WERI-Rb-1 (cell line): ENCODE measurements at regions not wholly inside any gene's neighbourhood (a gene's known extent, or its start where the extent isn't known, plus 50 kb on each side); places are given as distances from the start of the nearest gene placed in this dataset.
A peak's percentile ranks its signal among the peaks of the same experiment; 100 is the strongest.
"Not testable (repeated sequence)": the region's sequence is repeated elsewhere in the genome, so short reads cannot be mapped to it uniquely, and the experiment has no call there.

Experiments used
- DNase-seq: peaks from one replicate; pipeline ENCODE4 v3.0.0-alpha.2; 2020
- H3K27ac ChIP-seq: fragments of 250-450 bp; sonication (Bioruptor Pico); 2 replicates; pipeline ENCODE4 v1.5.1; 2020; ENCODE audit warnings: mild to moderate bottlenecking, moderate library complexity
- H3K27me3 ChIP-seq: fragments of 250-450 bp; sonication (Bioruptor Pico); 2 replicates; pipeline ENCODE4 v1.5.1; 2021; ENCODE audit warnings: mild to moderate bottlenecking, low read depth, moderate library complexity; ENCODE audit not compliant: insufficient read depth, severe bottlenecking
- H3K36me3 ChIP-seq: fragments of 250-450 bp; sonication (Bioruptor Pico); 2 replicates; pipeline ENCODE4 v1.5.1; 2020; ENCODE audit warnings: mild to moderate bottlenecking, moderate library complexity
- H3K4me3 ChIP-seq: 2 replicates; pipeline ENCODE4 v1.5.1; 2011; ENCODE audit warnings: low read depth, mild to moderate bottlenecking, control low read depth, low read length
- H3K9me3 ChIP-seq: fragments of 250-450 bp; sonication (Bioruptor Pico); 2 replicates; pipeline ENCODE4 v1.5.1; 2021; ENCODE audit warnings: mild to moderate bottlenecking, moderate library complexity; ENCODE audit not compliant: severe bottlenecking
- TF ChIP-seq, protein P1 (sequence below): IDR thresholded peaks from 2 replicates; pipeline ENCODE4 v1.5.1; 2011; ENCODE audit warnings: low read depth, mild to moderate bottlenecking, control low read depth, inconsistent platforms, low read length

DNA sequence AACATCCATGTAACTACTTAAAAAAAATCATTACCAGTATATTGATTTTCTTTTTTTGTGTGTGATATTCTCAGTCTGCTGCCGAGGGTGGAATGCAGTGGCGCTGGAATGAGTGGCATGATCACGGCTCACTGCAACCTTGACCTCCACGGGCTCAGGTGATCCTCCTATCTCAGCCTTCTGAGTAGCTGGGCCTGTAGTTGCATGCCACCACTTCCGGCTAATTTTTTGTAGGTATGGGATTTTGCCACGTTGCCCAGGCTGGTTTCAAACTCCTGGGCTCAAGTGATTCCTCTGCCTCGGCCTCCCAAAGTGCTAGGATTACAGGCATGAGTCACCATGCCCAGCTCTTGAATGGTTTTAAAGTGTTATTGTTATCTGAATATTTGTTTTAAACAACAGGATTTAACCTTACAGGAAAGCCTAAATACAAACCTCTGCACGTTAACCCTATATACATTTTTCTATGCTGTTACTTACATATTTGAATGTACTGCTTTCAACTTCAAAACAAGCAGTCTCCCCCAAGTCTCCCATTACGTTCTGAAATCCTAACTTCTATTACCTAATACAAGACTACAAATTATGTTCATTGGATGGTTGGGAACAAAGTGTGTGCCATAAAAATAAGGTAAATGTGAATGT lies 61.7 kb downstream of the KPNA2 start:
- Histone ChIP-seq H3K9me3 (peaks cover 7% of the 10 kb centered on the region), H3K36me3 (no peaks in the 10 kb centered on the region), H3K27me3 (no peaks in the 10 kb centered on the region), H3K27ac (no peak overlapping the region), H3K4me3 (no peak overlapping the region)
- DNase-seq, result no peak
- TF ChIP-seq, protein P1, sequence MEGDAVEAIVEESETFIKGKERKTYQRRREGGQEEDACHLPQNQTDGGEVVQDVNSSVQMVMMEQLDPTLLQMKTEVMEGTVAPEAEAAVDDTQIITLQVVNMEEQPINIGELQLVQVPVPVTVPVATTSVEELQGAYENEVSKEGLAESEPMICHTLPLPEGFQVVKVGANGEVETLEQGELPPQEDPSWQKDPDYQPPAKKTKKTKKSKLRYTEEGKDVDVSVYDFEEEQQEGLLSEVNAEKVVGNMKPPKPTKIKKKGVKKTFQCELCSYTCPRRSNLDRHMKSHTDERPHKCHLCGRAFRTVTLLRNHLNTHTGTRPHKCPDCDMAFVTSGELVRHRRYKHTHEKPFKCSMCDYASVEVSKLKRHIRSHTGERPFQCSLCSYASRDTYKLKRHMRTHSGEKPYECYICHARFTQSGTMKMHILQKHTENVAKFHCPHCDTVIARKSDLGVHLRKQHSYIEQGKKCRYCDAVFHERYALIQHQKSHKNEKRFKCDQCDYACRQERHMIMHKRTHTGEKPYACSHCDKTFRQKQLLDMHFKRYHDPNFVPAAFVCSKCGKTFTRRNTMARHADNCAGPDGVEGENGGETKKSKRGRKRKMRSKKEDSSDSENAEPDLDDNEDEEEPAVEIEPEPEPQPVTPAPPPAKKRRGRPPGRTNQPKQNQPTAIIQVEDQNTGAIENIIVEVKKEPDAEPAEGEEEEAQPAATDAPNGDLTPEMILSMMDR, result no peak

- not testable (repeated sequence) for H3K27me3 ChIP-seq
These were observed 63.8 kb downstream of the KPNA2 start for GRCh38 chr17:68099341-68099753.

DNA sequence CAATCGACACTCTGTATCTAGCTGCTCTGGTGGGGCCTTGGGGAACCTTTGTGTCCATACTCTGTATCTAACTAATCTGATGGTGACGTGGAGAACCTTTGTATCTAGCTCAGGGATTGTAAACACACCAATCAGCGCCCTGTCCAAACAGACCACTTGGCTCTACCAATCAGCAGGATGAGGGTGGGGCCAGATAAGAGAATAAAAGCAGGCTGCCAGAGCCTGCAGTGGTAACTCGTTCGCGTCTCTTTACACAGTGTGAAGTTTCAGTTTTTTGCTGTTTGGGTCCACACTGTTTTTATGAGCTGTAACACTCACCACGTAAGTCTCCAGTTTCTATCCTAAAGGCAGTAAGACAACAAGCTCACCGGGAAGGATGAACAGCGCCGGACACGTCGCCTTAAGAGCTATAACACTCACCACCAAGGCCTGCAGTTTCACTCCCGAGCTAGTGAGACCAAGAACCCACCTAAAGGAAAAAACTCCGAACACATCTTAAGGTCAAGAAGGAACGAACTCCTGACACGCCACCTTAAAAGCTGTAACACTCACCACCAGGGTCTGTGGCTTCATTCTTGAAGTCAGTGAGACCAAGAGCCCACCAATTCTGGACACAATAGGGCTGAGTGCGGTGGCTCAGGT lies 64.6 kb downstream of the KPNA2 start:
- no peaks in the 10 kb centered on the region for H3K27me3 ChIP-seq
- peaks cover 4% of the 10 kb centered on the region for H3K9me3 ChIP-seq
- TF ChIP-seq, protein P1, result no peak
- no peak overlapping the region for H3K4me3 ChIP-seq
- no peaks in the 10 kb centered on the region for H3K36me3 ChIP-seq
- no peak for DNase-seq
- H3K27ac ChIP-seq, result no peak overlapping the region

More at GRCh38 chr17:68099341-68099753, 63.8 kb downstream of the KPNA2 start:
- H3K36me3 ChIP-seq, H3K9me3 ChIP-seq, DNase-seq, H3K27ac ChIP-seq, H3K4me3 ChIP-seq: not testable (repeated sequence)

DNA sequence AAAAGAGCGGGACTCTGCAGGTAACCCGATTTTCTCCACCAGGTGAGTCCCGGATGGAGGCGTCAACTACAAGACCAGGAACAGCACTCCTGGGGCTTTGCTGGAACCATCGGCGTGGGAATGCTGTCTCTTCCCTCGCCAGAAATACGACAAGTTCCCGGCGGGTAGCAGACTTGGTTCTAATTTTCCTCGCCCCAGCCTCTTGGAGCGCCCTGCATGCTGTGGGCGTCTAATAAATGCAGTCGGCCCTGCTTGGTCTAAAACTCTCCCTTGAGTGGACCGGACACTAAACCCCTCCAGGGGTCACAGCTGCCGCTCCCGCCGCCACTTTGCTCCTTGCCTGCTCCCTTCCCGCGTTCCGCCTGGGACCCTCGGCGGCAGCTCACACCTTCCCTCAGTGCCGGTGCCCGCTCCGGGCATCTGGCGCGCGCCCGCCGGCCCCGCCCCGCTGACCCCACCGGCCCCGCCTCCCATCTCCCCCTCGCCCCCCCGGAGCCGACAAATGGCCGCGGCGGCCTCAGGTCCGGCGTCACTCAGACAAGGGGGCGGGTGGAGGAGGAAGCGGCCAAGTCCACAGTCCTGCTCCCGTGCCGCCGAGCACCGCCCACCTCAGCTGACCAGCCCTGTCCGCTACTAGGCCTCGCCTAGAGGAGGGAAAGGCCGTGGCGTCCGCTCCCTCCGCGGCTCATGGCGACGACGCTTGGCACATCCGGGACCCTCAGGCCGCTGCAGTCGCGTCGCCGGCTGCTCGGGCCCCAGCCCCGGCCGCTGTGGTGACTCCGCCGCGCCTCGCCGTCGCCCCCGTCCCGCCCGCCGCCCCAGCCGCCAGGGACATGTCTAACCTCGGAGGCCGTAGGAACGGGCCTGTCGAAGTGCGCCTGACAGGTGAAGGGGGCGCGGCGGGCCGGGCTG lies 65.8 kb downstream of the KPNA2 start:
- Histone ChIP-seq H3K4me3 (peak overlapping the region; percentile 83), H3K9me3 (peaks cover 4% of the 10 kb centered on the region), H3K27me3 (no peaks in the 10 kb centered on the region), H3K27ac (peak overlapping the region; percentile 71), H3K36me3 (peaks cover 4% of the 10 kb centered on the region)
- TF ChIP-seq, protein P1, result no peak
- DNase-seq, result peak; percentile 99

GRCh38 chr17:68101987-68102314 lies 66.4 kb downstream of the KPNA2 start:
- peaks cover 4% of the 10 kb centered on the region for H3K9me3 ChIP-seq
- H3K27me3 ChIP-seq, result no peaks in the 10 kb centered on the region
- TF ChIP-seq, protein P1, result no peak
- H3K36me3 ChIP-seq, result peaks cover 4% of the 10 kb centered on the region
- DNase-seq, result no peak
- H3K27ac ChIP-seq, result peak overlapping the region; percentile 71
- peak overlapping the region; percentile 83 for H3K4me3 ChIP-seq

DNA sequence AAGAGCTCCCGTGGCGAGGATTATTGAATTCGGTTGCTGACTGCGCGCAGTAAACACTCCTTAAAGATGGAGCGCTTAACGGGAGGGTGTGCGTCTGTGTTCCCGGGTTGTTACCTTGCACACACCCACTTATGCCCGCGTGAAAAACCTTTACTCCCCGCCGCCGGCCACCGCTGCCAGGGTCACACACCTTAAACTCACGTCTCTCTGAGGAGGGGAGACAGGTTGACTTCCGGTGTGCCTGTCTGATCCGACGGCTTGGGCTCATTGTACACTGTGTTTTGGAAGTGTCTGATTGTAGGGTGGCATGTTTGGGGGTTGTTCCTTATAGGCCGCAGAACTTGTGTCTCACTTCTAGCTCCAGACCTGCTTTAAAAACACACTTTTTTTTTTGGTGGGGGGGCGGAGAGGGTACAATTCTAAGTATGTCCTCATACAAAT lies 66.8 kb downstream of the KPNA2 start:
- Histone ChIP-seq H3K9me3 (peaks cover 4% of the 10 kb centered on the region), H3K4me3 (peak overlapping the region; percentile 83), H3K27ac (no peak overlapping the region), H3K27me3 (no peaks in the 10 kb centered on the region), H3K36me3 (peaks cover 4% of the 10 kb centered on the region)
- peak; percentile 27 for DNase-seq
- TF ChIP-seq, protein P1, result no peak
